Astrocyte (in vitro differentiated cells and primary cell): ENCODE measurements at regions not wholly inside any gene's neighbourhood (a gene's known extent, or its start where the extent isn't known, plus 50 kb on each side); places are given as distances from the start of the nearest gene placed in this dataset.

Source experiments
- DNase-seq: peaks from one replicate; pipeline ENCODE4 v3.0.0-alpha.2; 2010; ENCODE audit warnings: low read depth
- FAIRE-seq: peaks from 2 replicates; lab custom pipeline; 2011; peaks lifted over from hg19 to GRCh38; lab: Jason Lieb, UNC
- H2AFZ ChIP-seq: 2 replicates; pipeline ENCODE4 v1.6.0; 2012; ENCODE audit warnings: low read depth, low read length, inconsistent platforms
- H3K27ac ChIP-seq: 2 replicates; pipeline ENCODE4 v1.5.1; 2011; ENCODE audit warnings: low read depth, low read length, inconsistent platforms
- H3K27me3 ChIP-seq: 2 replicates; pipeline ENCODE4 v1.6.0; 2011; ENCODE audit warnings: low read length, inconsistent platforms; ENCODE audit not compliant: insufficient read depth
- H3K36me3 ChIP-seq: 2 replicates; pipeline ENCODE4 v1.5.1; 2011; ENCODE audit warnings: low read length, inconsistent platforms; ENCODE audit not compliant: insufficient read depth
- H3K4me1 ChIP-seq: 2 replicates; pipeline ENCODE4 v1.5.1; 2011; ENCODE audit warnings: low read length, inconsistent platforms; ENCODE audit not compliant: insufficient read depth
- H3K4me2 ChIP-seq: 2 replicates; pipeline ENCODE4 v1.6.0; 2012; ENCODE audit warnings: low read length, inconsistent platforms
- H3K4me3 ChIP-seq: 2 replicates; pipeline ENCODE4 v1.5.1; 2011; ENCODE audit warnings: low read depth, mild to moderate bottlenecking, low read length, inconsistent platforms; ENCODE audit not compliant: insufficient read depth
- H3K79me2 ChIP-seq: 2 replicates; pipeline ENCODE4 v1.6.0; 2012; ENCODE audit warnings: mild to moderate bottlenecking, low read length, inconsistent platforms; ENCODE audit not compliant: insufficient read depth
- H3K9ac ChIP-seq: 2 replicates; pipeline ENCODE4 v1.6.0; 2012; ENCODE audit warnings: mild to moderate bottlenecking, low read length, inconsistent platforms
- H3K9me3 ChIP-seq: 2 replicates; pipeline ENCODE4 v1.5.1; 2012; ENCODE audit warnings: low read depth, mild to moderate bottlenecking, low read length, inconsistent platforms; ENCODE audit not compliant: insufficient read depth
- H4K20me1 ChIP-seq: 2 replicates; pipeline ENCODE4 v1.6.0; 2012; ENCODE audit warnings: low read length, inconsistent platforms; ENCODE audit not compliant: insufficient read depth
- H3K27ac Mint-ChIP-seq: one replicate; pipeline ENCODE4 v1.8.0; 2021; ENCODE audit warnings: mild to moderate bottlenecking, mixed read lengths; ENCODE audit not compliant: unreplicated experiment
- H3K27me3 Mint-ChIP-seq: one replicate; pipeline ENCODE4 v1.8.0; 2021; ENCODE audit warnings: low read depth, mixed read lengths; ENCODE audit not compliant: unreplicated experiment
- H3K36me3 Mint-ChIP-seq: one replicate; pipeline ENCODE4 v1.8.0; 2021; ENCODE audit warnings: low read depth, mixed read lengths; ENCODE audit not compliant: unreplicated experiment
- H3K4me1 Mint-ChIP-seq: one replicate; pipeline ENCODE4 v1.8.0; 2021; ENCODE audit warnings: low read depth, mixed read lengths; ENCODE audit not compliant: unreplicated experiment
- H3K4me3 Mint-ChIP-seq: one replicate; pipeline ENCODE4 v1.8.0; 2021; ENCODE audit warnings: mild to moderate bottlenecking, moderate library complexity, mixed read lengths; ENCODE audit not compliant: unreplicated experiment
- H3K9me3 Mint-ChIP-seq: one replicate; pipeline ENCODE4 v1.8.0; 2021; ENCODE audit warnings: mild to moderate bottlenecking, mixed read lengths; ENCODE audit not compliant: unreplicated experiment
- EZH2 ChIP-seq: IDR thresholded peaks from 2 replicates; pipeline ENCODE4 v1.6.1; 2012; ENCODE audit warnings: mild to moderate bottlenecking, low read length, inconsistent platforms; ENCODE audit not compliant: insufficient read depth
- TF ChIP-seq, protein P1 (sequence below): IDR thresholded peaks from 2 replicates; pipeline ENCODE4 v1.5.1; 2011; ENCODE audit warnings: low read depth, mild to moderate bottlenecking, inconsistent platforms, low read length, moderate library complexity; ENCODE audit not compliant: insufficient read depth

DNA sequence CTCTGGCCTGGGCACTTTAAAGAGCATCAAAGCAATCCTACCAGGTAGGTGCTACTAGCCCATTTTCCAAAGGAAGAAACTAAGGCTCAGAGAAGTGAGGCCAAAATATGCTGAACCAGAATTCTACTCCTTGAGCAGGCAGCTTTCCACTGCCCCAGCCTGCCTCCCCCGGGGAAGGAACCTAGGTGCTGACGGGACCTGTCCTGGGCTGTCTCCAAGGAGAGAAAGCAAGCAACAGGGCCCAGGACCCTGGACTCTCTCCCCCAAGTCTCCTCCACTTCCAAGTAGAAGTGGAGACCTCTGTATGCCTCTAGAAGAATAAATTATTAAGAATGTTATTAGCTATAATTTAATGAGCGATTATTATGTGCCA lies 159.5 kb downstream of the MRPL14 start:
- Mint-ChIP-seq H3K36me3 (peaks cover 1% of the 10 kb centered on the region), H3K4me1 (peaks cover 10% of the 10 kb centered on the region), H3K27me3 (peaks cover 45% of the 10 kb centered on the region), H3K9me3 (peaks cover 2% of the 10 kb centered on the region), H3K27ac (no peak overlapping the region), H3K4me3 (no peak overlapping the region)
- Histone ChIP-seq H3K79me2 (no peaks in the 10 kb centered on the region), H3K9me3 (no peaks in the 10 kb centered on the region), H3K4me3 (no peak overlapping the region), H3K9ac (no peak overlapping the region), H3K4me1 (no peaks in the 10 kb centered on the region), H3K27ac (no peak overlapping the region), H3K4me2 (no peak overlapping the region), H2AFZ (no peak overlapping the region), H4K20me1 (no peaks in the 10 kb centered on the region), H3K36me3 (no peaks in the 10 kb centered on the region), H3K27me3 (peaks cover 10% of the 10 kb centered on the region)
- FAIRE-seq (no peak), DNase-seq (no peak)
- no peak for TF ChIP-seq EZH2
- TF ChIP-seq, protein P1, sequence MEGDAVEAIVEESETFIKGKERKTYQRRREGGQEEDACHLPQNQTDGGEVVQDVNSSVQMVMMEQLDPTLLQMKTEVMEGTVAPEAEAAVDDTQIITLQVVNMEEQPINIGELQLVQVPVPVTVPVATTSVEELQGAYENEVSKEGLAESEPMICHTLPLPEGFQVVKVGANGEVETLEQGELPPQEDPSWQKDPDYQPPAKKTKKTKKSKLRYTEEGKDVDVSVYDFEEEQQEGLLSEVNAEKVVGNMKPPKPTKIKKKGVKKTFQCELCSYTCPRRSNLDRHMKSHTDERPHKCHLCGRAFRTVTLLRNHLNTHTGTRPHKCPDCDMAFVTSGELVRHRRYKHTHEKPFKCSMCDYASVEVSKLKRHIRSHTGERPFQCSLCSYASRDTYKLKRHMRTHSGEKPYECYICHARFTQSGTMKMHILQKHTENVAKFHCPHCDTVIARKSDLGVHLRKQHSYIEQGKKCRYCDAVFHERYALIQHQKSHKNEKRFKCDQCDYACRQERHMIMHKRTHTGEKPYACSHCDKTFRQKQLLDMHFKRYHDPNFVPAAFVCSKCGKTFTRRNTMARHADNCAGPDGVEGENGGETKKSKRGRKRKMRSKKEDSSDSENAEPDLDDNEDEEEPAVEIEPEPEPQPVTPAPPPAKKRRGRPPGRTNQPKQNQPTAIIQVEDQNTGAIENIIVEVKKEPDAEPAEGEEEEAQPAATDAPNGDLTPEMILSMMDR: no peak

DNA sequence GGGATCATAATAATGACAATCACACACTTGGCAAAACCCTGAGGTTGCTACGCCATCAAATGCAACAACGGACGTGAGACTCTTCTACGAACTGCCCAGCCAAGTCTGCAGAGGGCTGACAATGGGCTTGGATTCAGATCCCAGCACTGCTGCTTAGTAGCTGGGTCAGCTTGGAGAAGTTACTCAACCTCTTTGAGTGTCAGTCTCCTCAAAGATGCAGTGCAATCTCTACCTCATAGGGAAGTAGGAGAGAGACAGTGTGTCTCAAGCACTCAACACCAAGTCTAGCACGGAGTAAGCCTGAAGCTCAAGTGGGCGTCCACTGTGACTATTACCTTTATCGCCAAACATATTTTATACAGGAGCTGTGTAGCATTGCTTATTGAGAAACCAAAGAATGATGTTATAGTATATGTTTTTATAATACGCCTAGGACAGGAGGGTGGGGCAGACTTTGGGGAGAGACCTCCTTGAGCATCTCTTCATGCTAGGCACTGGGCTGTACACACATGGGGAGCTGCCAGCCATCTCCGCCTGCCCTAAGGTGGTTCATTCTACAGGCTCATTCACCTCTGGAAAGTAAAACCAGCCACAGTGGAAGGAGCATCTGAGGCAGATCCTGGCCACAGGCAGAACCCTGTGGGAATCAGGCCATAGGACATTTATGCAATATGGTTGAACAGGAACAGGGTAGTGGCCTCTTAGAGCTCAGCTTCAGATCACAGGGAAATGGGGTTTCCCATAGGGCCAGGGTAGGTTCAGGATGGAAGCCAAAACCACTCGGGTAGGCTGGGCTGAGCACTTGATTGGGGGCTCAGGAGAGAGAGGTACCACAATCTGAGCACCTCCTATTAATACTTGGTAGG lies 160.2 kb downstream of the MRPL14 start:
- Mint-ChIP-seq H3K27ac (no peak overlapping the region), H3K27me3 (peaks cover 41% of the 10 kb centered on the region), H3K4me3 (no peak overlapping the region), H3K9me3 (peaks cover 2% of the 10 kb centered on the region), H3K4me1 (peaks cover 9% of the 10 kb centered on the region), H3K36me3 (peaks cover 1% of the 10 kb centered on the region)
- no peak for DNase-seq
- no peak overlapping the region for H3K9ac ChIP-seq
- no peak overlapping the region for H2AFZ ChIP-seq
- no peaks in the 10 kb centered on the region for H3K79me2 ChIP-seq
- no peak for FAIRE-seq
- H3K4me1 ChIP-seq: no peaks in the 10 kb centered on the region
- TF ChIP-seq, protein P1: no peak
- TF ChIP-seq EZH2: no peak
- H3K36me3 ChIP-seq: no peaks in the 10 kb centered on the region
- H4K20me1 ChIP-seq: no peaks in the 10 kb centered on the region
- no peak overlapping the region for H3K27ac ChIP-seq
- H3K27me3 ChIP-seq: peaks cover 10% of the 10 kb centered on the region
- no peaks in the 10 kb centered on the region for H3K9me3 ChIP-seq
- H3K4me2 ChIP-seq: no peak overlapping the region
- no peak overlapping the region for H3K4me3 ChIP-seq

DNA sequence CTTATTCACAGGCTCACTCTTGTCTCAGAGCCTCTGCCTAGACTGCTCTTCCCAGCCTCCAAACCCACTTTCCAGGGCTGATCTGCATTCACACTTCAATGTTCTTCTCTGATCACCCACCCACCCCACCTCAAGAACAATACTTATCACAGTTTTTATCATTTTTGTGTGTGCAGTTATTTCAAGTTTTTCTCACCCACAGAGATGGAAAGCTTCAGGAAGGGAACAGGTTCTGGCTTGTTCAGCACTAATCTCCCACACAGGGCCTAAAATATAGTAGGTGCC lies 160.9 kb downstream of the MRPL14 start:
- Mint-ChIP-seq H3K4me1 (peaks cover 9% of the 10 kb centered on the region), H3K27me3 (peaks cover 33% of the 10 kb centered on the region), H3K4me3 (no peak overlapping the region), H3K36me3 (peaks cover 1% of the 10 kb centered on the region), H3K27ac (no peak overlapping the region), H3K9me3 (peaks cover 2% of the 10 kb centered on the region)
- Histone ChIP-seq H2AFZ (no peak overlapping the region), H3K9ac (no peak overlapping the region), H3K4me1 (no peaks in the 10 kb centered on the region), H3K4me3 (no peak overlapping the region), H3K9me3 (no peaks in the 10 kb centered on the region), H3K36me3 (no peaks in the 10 kb centered on the region), H3K4me2 (no peak overlapping the region), H3K27ac (no peak overlapping the region), H3K27me3 (peaks cover 10% of the 10 kb centered on the region), H4K20me1 (no peaks in the 10 kb centered on the region), H3K79me2 (no peaks in the 10 kb centered on the region)
- FAIRE-seq (no peak), DNase-seq (no peak)
- TF ChIP-seq EZH2: no peak
- TF ChIP-seq, protein P1: no peak
